Endodermal cell (in vitro differentiated cells): ENCODE measurements at regions not wholly inside any gene's neighbourhood (a gene's known extent, or its start where the extent isn't known, plus 50 kb on each side); places are given as distances from the start of the nearest gene placed in this dataset.

Source experiments
- DNase-seq: peaks from one replicate; pipeline ENCODE4 v3.0.0-alpha.2; 2017
- H3K27ac ChIP-seq: 2 replicates; pipeline ENCODE4 v1.5.1; 2013; ENCODE audit warnings: mild to moderate bottlenecking, low read depth, low read length, moderate library complexity
- H3K27me3 ChIP-seq: 2 replicates; pipeline ENCODE4 v1.6.1; 2013; ENCODE audit warnings: mild to moderate bottlenecking, low read length, moderate library complexity; ENCODE audit not compliant: insufficient read depth, control insufficient read depth, poor library complexity, severe bottlenecking
- H3K36me3 ChIP-seq: 2 replicates; pipeline ENCODE4 v1.7.0; 2013; ENCODE audit warnings: mild to moderate bottlenecking, low read length, moderate library complexity; ENCODE audit not compliant: control insufficient read depth, insufficient read depth
- H3K4me1 ChIP-seq: one replicate; pipeline ENCODE4 v1.7.0; 2013; ENCODE audit warnings: low read length; ENCODE audit not compliant: control insufficient read depth, insufficient read depth
- H3K4me3 ChIP-seq: 2 replicates; pipeline ENCODE4 v1.5.1; 2013; ENCODE audit warnings: mild to moderate bottlenecking, low read length, moderate library complexity
- H3K9ac ChIP-seq: 2 replicates; pipeline ENCODE4 v1.6.1; 2013; ENCODE audit warnings: mild to moderate bottlenecking, low read length, moderate library complexity; ENCODE audit not compliant: poor library complexity, severe bottlenecking; ENCODE audit errors: extremely low read depth
- H3K9me3 ChIP-seq: 2 replicates; pipeline ENCODE4 v1.6.1; 2013; ENCODE audit warnings: mild to moderate bottlenecking, low read length, moderate library complexity; ENCODE audit not compliant: control insufficient read depth
- H3K27ac Mint-ChIP-seq: 2 replicates; pipeline ENCODE4 v1.8.0; 2020; ENCODE audit warnings: mixed read lengths
- H3K27me3 Mint-ChIP-seq: 2 replicates; pipeline ENCODE4 v1.8.0; 2021; ENCODE audit warnings: mild to moderate bottlenecking, mixed read lengths; ENCODE audit not compliant: insufficient read depth
- H3K36me3 Mint-ChIP-seq: 2 replicates; pipeline ENCODE4 v1.8.0; 2020; ENCODE audit warnings: low read depth, mixed read lengths
- H3K4me1 Mint-ChIP-seq: 2 replicates; pipeline ENCODE4 v1.8.0; 2020; ENCODE audit warnings: mixed read lengths
- H3K4me3 Mint-ChIP-seq: 2 replicates; pipeline ENCODE4 v1.8.0; 2020; ENCODE audit warnings: mild to moderate bottlenecking, moderate library complexity, mixed read lengths
- H3K9me3 Mint-ChIP-seq: 2 replicates; pipeline ENCODE4 v1.8.0; 2020; ENCODE audit warnings: mild to moderate bottlenecking, mixed read lengths
- CTCF ChIP-seq: fragments of 200-600 bp; sonication (generic); conservative IDR thresholded peaks from 2 replicates; pipeline ENCODE4 v1.5.0; 2021; ENCODE audit warnings: antibody characterized with exemption, mild to moderate bottlenecking
- whole genome bisulfite sequencing, 2 experiments: methylation state at CpG; one replicate each; pipeline versions ENCODE4 v1.1.5 to v1.1.7; 2013; ENCODE audit warnings: missing lambda C conversion rate in 2 of 2, mixed read lengths in 1 of 2; ENCODE audit not compliant: insufficient coverage in 1 of 2, insufficient read length in 1 of 2; 5-methylcytosine and 5-hydroxymethylcytosine counted together

- DNase-seq: no peak
- TF ChIP-seq CTCF: no peak
- no peaks in the 10 kb centered on the region for H3K4me1 Mint-ChIP-seq
- H3K27me3 Mint-ChIP-seq: no peaks in the 10 kb centered on the region
- Histone ChIP-seq H3K27ac (no peak overlapping the region), H3K9me3 (no peaks in the 10 kb centered on the region), H3K9ac (no peak overlapping the region), H3K4me1 (no peaks in the 10 kb centered on the region), H3K27me3 (no peaks in the 10 kb centered on the region), H3K4me3 (no peak overlapping the region), H3K36me3 (no peaks in the 10 kb centered on the region)
- H3K27ac Mint-ChIP-seq: no peak overlapping the region
- H3K9me3 Mint-ChIP-seq: peaks cover 2% of the 10 kb centered on the region
- no peaks in the 10 kb centered on the region for H3K36me3 Mint-ChIP-seq
- no peak overlapping the region for H3K4me3 Mint-ChIP-seq
Observed at GRCh38 chr6:100314186-100314585, 150.5 kb downstream of the SIM1 start.

GRCh38 chr6:100311707-100312251, 152.9 kb downstream of the SIM1 start:
- no peaks in the 10 kb centered on the region for H3K36me3 ChIP-seq
- H3K4me1 ChIP-seq: no peaks in the 10 kb centered on the region
- H3K27me3 ChIP-seq: no peaks in the 10 kb centered on the region
- no peak overlapping the region for H3K27ac Mint-ChIP-seq
- no peak for DNase-seq
- H3K36me3 Mint-ChIP-seq: no peaks in the 10 kb centered on the region
- no peaks in the 10 kb centered on the region for H3K4me1 Mint-ChIP-seq
- no peak overlapping the region for H3K4me3 ChIP-seq
- H3K4me3 Mint-ChIP-seq: no peak overlapping the region
- H3K9me3 Mint-ChIP-seq: no peaks in the 10 kb centered on the region
- WGBS, 2 experiments: 0 to 76% methylated on average over 1 to 5 of the region's 5 CpGs
- H3K9ac ChIP-seq: no peak overlapping the region
- H3K27ac ChIP-seq: no peak overlapping the region
- no peaks in the 10 kb centered on the region for H3K9me3 ChIP-seq
- TF ChIP-seq CTCF: no peak
- no peaks in the 10 kb centered on the region for H3K27me3 Mint-ChIP-seq

GRCh38 chr6:100309174-100309573, 155.5 kb downstream of the SIM1 start:
- Histone ChIP-seq H3K4me3 (no peak overlapping the region), H3K9ac (no peak overlapping the region), H3K27ac (no peak overlapping the region), H3K4me1 (no peaks in the 10 kb centered on the region), H3K36me3 (no peaks in the 10 kb centered on the region), H3K9me3 (no peaks in the 10 kb centered on the region), H3K27me3 (no peaks in the 10 kb centered on the region)
- Mint-ChIP-seq H3K4me1 (peaks cover 4% of the 10 kb centered on the region), H3K9me3 (no peaks in the 10 kb centered on the region), H3K27me3 (no peaks in the 10 kb centered on the region), H3K27ac (no peak overlapping the region), H3K4me3 (no peak overlapping the region), H3K36me3 (no peaks in the 10 kb centered on the region)
- no peak for TF ChIP-seq CTCF
- WGBS, 2 experiments: 96 to 100% methylated on average over 1 to 3 of the region's 3 CpGs
- DNase-seq: no peak
